GM12874 (cell line): ENCODE measurements at regions not wholly inside any gene's neighbourhood (a gene's known extent, or its start where the extent isn't known, plus 50 kb on each side); places are given as distances from the start of the nearest gene placed in this dataset.

ENCODE experiments used
- CTCF ChIP-seq: IDR thresholded peaks from 2 replicates; pipeline ENCODE4 v1.5.1; 2011; ENCODE audit warnings: low read depth, mild to moderate bottlenecking, control low read depth, low read length, moderate library complexity; ENCODE audit not compliant: insufficient read depth

GRCh38 chr2:238566001-238566645 is 139.4 kb downstream of the ASB1 start:
- TF ChIP-seq CTCF, result no peak

- TF ChIP-seq CTCF, result no peak
Measured at GRCh38 chr2:238567067-238567855, 140.5 kb downstream of the ASB1 start.

- no peak for TF ChIP-seq CTCF
Measured at GRCh38 chr2:238567996-238568395, 141.3 kb downstream of the ASB1 start.

- TF ChIP-seq CTCF, result no peak
Measured at GRCh38 chr2:238568455-238569440, 142.0 kb downstream of the ASB1 start.

- no peak for TF ChIP-seq CTCF
Measured at GRCh38 chr2:238569507-238570195, 142.9 kb downstream of the ASB1 start.

GRCh38 chr2:238570391-238570790 is 143.7 kb downstream of the ASB1 start:
- TF ChIP-seq CTCF, result no peak
